GM12872 (cell line): ENCODE measurements at regions not wholly inside any gene's neighbourhood (a gene's known extent, or its start where the extent isn't known, plus 50 kb on each side); places are given as distances from the start of the nearest gene placed in this dataset.

Experiments used
- CTCF ChIP-seq: IDR thresholded peaks from 3 replicates; pipeline ENCODE4 v1.5.1; 2011; ENCODE audit warnings: low read depth, mild to moderate bottlenecking, low read length, moderate library complexity; ENCODE audit not compliant: insufficient read depth

GRCh38 chr18:78799382-78800089 lies 180.1 kb upstream of the SALL3 start:
- TF ChIP-seq CTCF: no peak

GRCh38 chr18:78801011-78801410 lies 178.6 kb upstream of the SALL3 start:
- TF ChIP-seq CTCF: no peak

DNA sequence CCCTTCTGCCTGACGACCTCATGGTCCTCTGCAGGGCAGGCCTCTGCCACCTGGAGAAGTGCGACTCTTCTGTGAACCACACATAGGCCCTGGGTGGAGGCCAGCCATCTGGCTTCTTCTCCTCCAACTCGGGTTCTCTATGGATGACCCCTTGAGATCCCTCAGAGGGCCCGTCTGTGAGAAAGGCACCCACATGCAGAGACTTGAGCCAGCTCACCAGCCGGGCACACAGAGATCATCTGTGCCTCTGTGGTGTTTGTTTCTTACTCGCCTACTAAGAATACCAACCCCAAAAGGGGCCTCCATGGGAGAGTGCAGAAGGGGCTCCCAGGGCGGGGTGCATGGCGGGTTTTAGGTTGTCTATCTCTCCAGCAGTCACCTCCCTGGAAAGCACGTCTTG lies 176.5 kb upstream of the SALL3 start:
- TF ChIP-seq CTCF: no peak

GRCh38 chr18:78804206-78805030 lies 175.2 kb upstream of the SALL3 start:
- no peak for TF ChIP-seq CTCF

DNA sequence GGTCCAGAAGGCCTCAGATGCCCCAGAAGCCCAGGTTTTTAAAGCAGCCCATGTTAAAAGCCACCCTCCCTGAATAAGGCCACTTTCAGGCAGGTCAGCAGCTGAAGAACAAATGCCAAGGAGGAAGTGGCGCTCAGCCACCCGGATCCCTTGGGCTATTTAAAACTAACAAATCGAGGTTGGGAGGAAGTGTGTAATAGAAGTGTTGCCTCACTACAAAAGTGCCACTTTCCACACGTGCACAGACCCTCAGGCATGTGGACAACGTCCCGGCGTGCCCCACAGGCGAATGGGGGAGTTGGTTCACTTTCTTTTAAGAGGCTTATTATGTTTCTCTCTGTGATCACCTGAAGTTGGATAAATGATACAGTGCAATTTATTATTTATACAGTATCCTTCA lies 173.8 kb upstream of the SALL3 start:
- no peak for TF ChIP-seq CTCF

DNA sequence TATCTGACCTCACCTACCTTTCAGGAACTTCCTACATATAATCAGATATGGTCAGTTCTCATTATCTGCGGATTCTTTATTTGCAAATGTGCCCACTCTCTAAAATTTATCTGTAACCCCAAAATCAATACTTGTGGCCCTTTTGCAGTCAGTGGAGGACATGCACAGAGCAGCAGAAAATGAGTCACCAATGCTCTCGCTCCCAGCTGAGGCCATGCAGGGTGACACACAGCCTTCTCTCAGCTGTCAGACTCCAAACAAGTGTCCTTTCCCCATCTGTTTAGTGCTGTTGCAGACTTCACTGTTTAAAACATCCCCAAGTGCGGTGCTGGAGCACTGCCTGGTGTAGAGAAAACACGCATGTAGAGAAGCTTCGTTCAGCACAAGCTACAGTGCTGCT lies 171.9 kb upstream of the SALL3 start:
- no peak for TF ChIP-seq CTCF

DNA sequence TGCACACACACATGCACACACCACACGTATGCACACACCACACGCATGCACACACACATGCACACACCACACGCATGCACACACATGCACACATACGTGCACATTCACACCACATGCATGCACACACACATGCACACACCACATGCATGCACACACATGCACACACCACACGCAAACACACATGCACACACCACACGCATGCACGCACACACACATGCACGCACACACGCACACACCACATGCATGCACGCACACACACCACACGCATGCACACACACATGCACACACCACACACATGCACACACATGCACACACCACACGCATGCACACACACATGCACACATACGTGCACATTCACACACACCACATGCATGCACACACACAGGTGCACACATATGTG lies 169.8 kb upstream of the SALL3 start:
- no peak for TF ChIP-seq CTCF
